Sigmoid colon (tissue), 3 donors: ENCODE measurements at regions not wholly inside any gene's neighbourhood (a gene's known extent, or its start where the extent isn't known, plus 50 kb on each side); places are given as distances from the start of the nearest gene placed in this dataset.

ENCODE experiments used
- CTCF ChIP-seq, 4 experiments: fragments of 450-650 bp in 3 of 4; fragments of 200-600 bp in 1 of 4; IDR thresholded peaks; one replicate each; pipeline ENCODE4 v1.5.1; 2016 to 2019; ENCODE audit warnings: antibody characterized with exemption in 4 of 4, mild to moderate bottlenecking in 3 of 4, moderate library complexity in 2 of 4
- POLR2A ChIP-seq, 2 donors: fragments of 450-650 bp; IDR thresholded peaks; one replicate each; pipeline ENCODE4 v1.6.1; 2016; ENCODE audit warnings: antibody characterized with exemption in 2 of 2, mild to moderate bottlenecking in 2 of 2, moderate library complexity in 2 of 2

- TF ChIP-seq CTCF (IDR thresholded peaks at IDR 0.05), result no peak
- no peak for TF ChIP-seq POLR2A (IDR thresholded peaks at IDR 0.05)
Observed at GRCh38 chr6:40735521-40735920, 148.4 kb upstream of the LRFN2 start.
